Natural killer cell (primary cell): ENCODE measurements at regions not wholly inside any gene's neighbourhood (a gene's known extent, or its start where the extent isn't known, plus 50 kb on each side); places are given as distances from the start of the nearest gene placed in this dataset.
A peak's percentile ranks its signal among the peaks of the same experiment; 100 is the strongest.

Experiments used
- ATAC-seq, 3 donors: fragments of 150-1000 bp in 2 of 3; fragments of 200-7000 bp in 1 of 3; cut with Tn5 transposase; 1 replicate in 1 of 3; 2 replicates in 2 of 3; pipeline ENCODE4 v1.10.0; 2021; ENCODE audit warnings: mild to moderate bottlenecking in 2 of 3, moderate library complexity in 2 of 3
- DNase-seq, 2 donors: peaks; one replicate each; pipeline versions ENCODE4 v3.0.0 to v3.0.0-alpha.2; 2013 to 2021; ENCODE audit warnings: mixed read lengths in 1 of 2
- H3K27ac ChIP-seq: one replicate; pipeline ENCODE4 v1.5.1; 2013; ENCODE audit warnings: mild to moderate bottlenecking, low read length
- H3K27me3 ChIP-seq: one replicate; pipeline ENCODE4 v1.6.1; 2013; ENCODE audit warnings: low read length; ENCODE audit not compliant: control insufficient read depth, insufficient read depth
- H3K36me3 ChIP-seq: one replicate; pipeline ENCODE4 v1.6.1; 2013; ENCODE audit warnings: low read length; ENCODE audit not compliant: control insufficient read depth, insufficient read depth
- H3K4me1 ChIP-seq: one replicate; pipeline ENCODE4 v1.6.1; 2013; ENCODE audit warnings: low read length; ENCODE audit not compliant: control insufficient read depth, insufficient read depth
- H3K4me3 ChIP-seq: one replicate; pipeline ENCODE4 v1.5.1; 2013; ENCODE audit warnings: low read length
- H3K9me3 ChIP-seq: one replicate; pipeline ENCODE4 v1.6.1; 2013; ENCODE audit warnings: low read length; ENCODE audit not compliant: control insufficient read depth, insufficient read depth
- H3K27ac Mint-ChIP-seq, 2 donors: one replicate each; pipeline ENCODE4 v1.8.0; 2022; ENCODE audit warnings: mild to moderate bottlenecking in 2 of 2, mixed read lengths in 2 of 2, moderate library complexity in 1 of 2
- H3K27me3 Mint-ChIP-seq, 2 donors: one replicate each; pipeline ENCODE4 v1.8.0; 2022; ENCODE audit warnings: low read depth in 2 of 2, mixed read lengths in 2 of 2
- H3K36me3 Mint-ChIP-seq: one replicate; pipeline ENCODE4 v1.8.0; 2022; ENCODE audit warnings: mixed read lengths
- H3K4me1 Mint-ChIP-seq, 2 donors: one replicate each; pipeline ENCODE4 v1.8.0; 2022; ENCODE audit warnings: mixed read lengths in 2 of 2
- H3K4me3 Mint-ChIP-seq: one replicate; pipeline ENCODE4 v1.8.0; 2022; ENCODE audit warnings: mild to moderate bottlenecking, moderate library complexity, mixed read lengths
- H3K9me3 Mint-ChIP-seq, 2 donors: one replicate each; pipeline ENCODE4 v1.8.0; 2022; ENCODE audit warnings: mixed read lengths in 2 of 2
- CTCF ChIP-seq: fragments of 200-600 bp; IDR thresholded peaks from one replicate; pipeline ENCODE4 v1.8.0; 2022; ENCODE audit warnings: antibody characterized with exemption
- WGBS: methylation state at CpG from one replicate; pipeline ENCODE4 v1.1.7; 2013; ENCODE audit warnings: missing lambda C conversion rate; ENCODE audit not compliant: insufficient coverage; 5-methylcytosine and 5-hydroxymethylcytosine counted together
- intact Hi-C: fragments of 100-400 bp; cut with micrococcal nuclease; formaldehyde crosslinking; loops from one replicate; pipeline ENCODE4 v1.14.2; 2022

GRCh38 chr1:53408755-53409129, 50.5 kb upstream of the DMRTB1 start:
- no peaks in the 10 kb centered on the region for H3K36me3 ChIP-seq
- WGBS, result 89% methylated on average over 7 of the region's 7 CpGs
- peaks cover 48% of the 10 kb centered on the region for H3K4me1 ChIP-seq
- intact Hi-C loops, result no loop called here
- no peak overlapping the region for H3K4me3 Mint-ChIP-seq
- DNase-seq, result no peak
- H3K4me3 ChIP-seq, result no peak overlapping the region
- H3K27me3 Mint-ChIP-seq, result no peaks in the 10 kb centered on the region
- H3K9me3 ChIP-seq, result no peaks in the 10 kb centered on the region
- H3K9me3 Mint-ChIP-seq, result no peaks in the 10 kb centered on the region
- ATAC-seq, result no peak
- no peaks in the 10 kb centered on the region for H3K27me3 ChIP-seq
- peak overlapping the region in 1 of 2 donors; percentile 78 for H3K27ac Mint-ChIP-seq
- H3K27ac ChIP-seq, result no peak overlapping the region
- H3K4me1 Mint-ChIP-seq, result peaks cover 15 to 26% of the 10 kb centered on the region in 2 donors
- TF ChIP-seq CTCF, result no peak
- no peaks in the 10 kb centered on the region for H3K36me3 Mint-ChIP-seq

- H3K4me3 Mint-ChIP-seq, result no peak overlapping the region
These were observed 50.0 kb upstream of the DMRTB1 start for GRCh38 chr1:53409233-53409632.

More at GRCh38 chr1:53409233-53409632, 50.0 kb upstream of the DMRTB1 start:
- H3K9me3 ChIP-seq, result no peaks in the 10 kb centered on the region
- H3K36me3 ChIP-seq, result no peaks in the 10 kb centered on the region
- ATAC-seq (no peak), DNase-seq (no peak)
- H3K4me1 ChIP-seq, result peaks cover 53% of the 10 kb centered on the region
- WGBS, result 81% methylated on average over 7 of the region's 7 CpGs
- peaks cover 20 to 31% of the 10 kb centered on the region in 2 donors for H3K4me1 Mint-ChIP-seq
- H3K27me3 ChIP-seq, result no peaks in the 10 kb centered on the region
- H3K4me3 ChIP-seq, result no peak overlapping the region
- intact Hi-C loops, result no loop called here
- peak overlapping the region; percentile 32 for H3K27ac ChIP-seq
- no peak for TF ChIP-seq CTCF
- no peaks in the 10 kb centered on the region for H3K9me3 Mint-ChIP-seq
- H3K27me3 Mint-ChIP-seq, result no peaks in the 10 kb centered on the region
- no peaks in the 10 kb centered on the region for H3K36me3 Mint-ChIP-seq
- peak overlapping the region in 1 of 2 donors; percentile 78 for H3K27ac Mint-ChIP-seq
